MM.1S (cell line): ENCODE measurements at regions not wholly inside any gene's neighbourhood (a gene's known extent, or its start where the extent isn't known, plus 50 kb on each side); places are given as distances from the start of the nearest gene placed in this dataset.

ENCODE experiments used
- DNase-seq: peaks from one replicate; pipeline ENCODE4 v3.0.0-alpha.2; 2015
- H2AFZ ChIP-seq: fragments of 300-600 bp; sonication (generic); 2 replicates; pipeline ENCODE4 v1.6.0; 2016; ENCODE audit warnings: antibody characterized with exemption, low read length
- H3F3A ChIP-seq: fragments of 300-600 bp; sonication (generic); 2 replicates; pipeline ENCODE4 v1.6.1; 2016; ENCODE audit warnings: mild to moderate bottlenecking, antibody characterized with exemption, low read length, moderate library complexity, mixed read lengths; ENCODE audit not compliant: insufficient read depth
- H3K27ac ChIP-seq: fragments of 300-600 bp; sonication (generic); 2 replicates; pipeline ENCODE4 v1.5.1; 2016; ENCODE audit warnings: mild to moderate bottlenecking, low read length
- H3K27me3 ChIP-seq: fragments of 300-600 bp; sonication (generic); replicated peaks from 2 replicates; pipeline ENCODE4 v1.6.0; 2016; ENCODE audit warnings: low read length; ENCODE audit not compliant: insufficient read depth
- H3K36me3 ChIP-seq: fragments of 300-600 bp; sonication (generic); replicated peaks from 2 replicates; pipeline ENCODE4 v1.6.1; 2016; ENCODE audit warnings: mild to moderate bottlenecking, low read length, mixed read lengths; ENCODE audit not compliant: insufficient read depth
- H3K4me1 ChIP-seq: fragments of 300-600 bp; sonication (generic); 2 replicates; pipeline ENCODE4 v1.6.1; 2016; ENCODE audit warnings: low read length, mixed read lengths
- H3K4me2 ChIP-seq: fragments of 300-600 bp; sonication (generic); 2 replicates; pipeline ENCODE4 v1.6.0; 2016; ENCODE audit warnings: low read depth, low read length
- H3K4me3 ChIP-seq: fragments of 300-600 bp; sonication (generic); 2 replicates; pipeline ENCODE4 v1.5.1; 2016; ENCODE audit warnings: low read length, mixed read lengths
- H3K79me2 ChIP-seq: fragments of 300-600 bp; sonication (generic); 2 replicates; pipeline ENCODE4 v1.6.1; 2016; ENCODE audit warnings: mixed run types, low read length, mixed read lengths
- H3K9ac ChIP-seq: fragments of 300-600 bp; sonication (generic); 2 replicates; pipeline ENCODE4 v1.6.1; 2016; ENCODE audit warnings: low read length, mixed read lengths
- H3K9me2 ChIP-seq: fragments of 300-600 bp; sonication (generic); replicated peaks from 2 replicates; pipeline ENCODE4 v1.6.1; 2016; ENCODE audit warnings: mild to moderate bottlenecking, low read length, mixed read lengths; ENCODE audit not compliant: insufficient read depth
- H3K9me3 ChIP-seq: fragments of 300-600 bp; sonication (generic); replicated peaks from 2 replicates; pipeline ENCODE4 v1.6.1; 2016; ENCODE audit warnings: mild to moderate bottlenecking, low read length, mixed read lengths; ENCODE audit not compliant: insufficient read depth
- H4K20me1 ChIP-seq: fragments of 300-600 bp; sonication (generic); 2 replicates; pipeline ENCODE4 v1.6.1; 2016; ENCODE audit warnings: mild to moderate bottlenecking, low read length, moderate library complexity, mixed read lengths; ENCODE audit not compliant: insufficient read depth
- CTCF ChIP-seq: fragments of 300-600 bp; sonication (generic); IDR thresholded peaks from 2 replicates; pipeline ENCODE4 v1.5.1; 2016; ENCODE audit warnings: antibody characterized with exemption, low read length, mixed read lengths
- EZH2 ChIP-seq: fragments of 300-600 bp; sonication (generic); optimal IDR thresholded peaks from 2 replicates; pipeline ENCODE3; 2017; ENCODE audit warnings: low read depth, mild to moderate bottlenecking, antibody characterized with exemption, low read length, mixed read lengths
- EZH2phosphoT487 ChIP-seq: fragments of 300-600 bp; sonication (generic); IDR thresholded peaks from 2 replicates; pipeline ENCODE4 v1.6.1; 2018; ENCODE audit warnings: antibody characterized with exemption, low read length

- Histone ChIP-seq H3K36me3 (no peaks in the 10 kb centered on the region), H3F3A (no peaks in the 10 kb centered on the region; the same call in 1 of the 2 replicates), H3K9me2 (no peaks in the 10 kb centered on the region), H3K27me3 (no peaks in the 10 kb centered on the region), H2AFZ (no peak overlapping the region), H3K4me2 (no peak overlapping the region), H3K79me2 (no peaks in the 10 kb centered on the region), H3K27ac (no peak overlapping the region), H4K20me1 (no peaks in the 10 kb centered on the region), H3K4me1 (0 out of 2 replicates have a peak, but pooled peaks cover 4% of the 10 kb centered on the region), H3K4me3 (no peak overlapping the region), H3K9me3 (no peaks in the 10 kb centered on the region), H3K9ac (no peak overlapping the region)
- TF ChIP-seq EZH2phosphoT487 (no peak), EZH2 (no peak), CTCF (no peak)
- no peak for DNase-seq
Observed at GRCh38 chr18:28736951-28737350, 560.0 kb upstream of the CDH2 start.

- Histone ChIP-seq H3F3A (no peaks in the 10 kb centered on the region; the same call in 1 of the 2 replicates), H3K27ac (no peak overlapping the region), H3K9me2 (no peaks in the 10 kb centered on the region), H3K4me2 (no peak overlapping the region), H3K4me3 (no peak overlapping the region), H3K79me2 (no peaks in the 10 kb centered on the region), H3K9me3 (no peaks in the 10 kb centered on the region), H4K20me1 (no peaks in the 10 kb centered on the region), H3K9ac (no peak overlapping the region), H3K4me1 (0 out of 2 replicates have a peak, but pooled peaks cover 4% of the 10 kb centered on the region), H3K36me3 (no peaks in the 10 kb centered on the region), H2AFZ (no peak overlapping the region), H3K27me3 (no peaks in the 10 kb centered on the region)
- no peak for DNase-seq
- no peak for TF ChIP-seq CTCF
- no peak for TF ChIP-seq EZH2
- no peak for TF ChIP-seq EZH2phosphoT487
Observed at GRCh38 chr18:28736223-28736622, 559.3 kb upstream of the CDH2 start.

- no peaks in the 10 kb centered on the region for H3K27me3 ChIP-seq
- no peak overlapping the region for H3K4me3 ChIP-seq
- H3F3A ChIP-seq: no peaks in the 10 kb centered on the region; the same call in 1 of the 2 replicates
- no peaks in the 10 kb centered on the region for H4K20me1 ChIP-seq
- no peaks in the 10 kb centered on the region for H3K9me3 ChIP-seq
- no peaks in the 10 kb centered on the region for H3K36me3 ChIP-seq
- H3K4me1 ChIP-seq: 0 out of 2 replicates have a peak, but pooled peaks cover 4% of the 10 kb centered on the region
- no peak overlapping the region for H3K27ac ChIP-seq
- no peak overlapping the region for H3K4me2 ChIP-seq
- no peak overlapping the region for H3K9ac ChIP-seq
- no peaks in the 10 kb centered on the region for H3K79me2 ChIP-seq
- DNase-seq: no peak
- H3K9me2 ChIP-seq: no peaks in the 10 kb centered on the region
- TF ChIP-seq EZH2phosphoT487 (no peak), CTCF (no peak), EZH2 (no peak)
- no peak overlapping the region for H2AFZ ChIP-seq
Observed at GRCh38 chr18:28735731-28736130, 558.8 kb upstream of the CDH2 start.
